ENCODE measurements at regions not wholly inside any gene's neighbourhood (a gene's known extent, or its start where the extent isn't known, plus 50 kb on each side); places are given as distances from the start of the nearest gene placed in this dataset.
"Not testable (repeated sequence)": the region's sequence is repeated elsewhere in the genome, so short reads cannot be mapped to it uniquely, and the experiment has no call there.

DNA sequence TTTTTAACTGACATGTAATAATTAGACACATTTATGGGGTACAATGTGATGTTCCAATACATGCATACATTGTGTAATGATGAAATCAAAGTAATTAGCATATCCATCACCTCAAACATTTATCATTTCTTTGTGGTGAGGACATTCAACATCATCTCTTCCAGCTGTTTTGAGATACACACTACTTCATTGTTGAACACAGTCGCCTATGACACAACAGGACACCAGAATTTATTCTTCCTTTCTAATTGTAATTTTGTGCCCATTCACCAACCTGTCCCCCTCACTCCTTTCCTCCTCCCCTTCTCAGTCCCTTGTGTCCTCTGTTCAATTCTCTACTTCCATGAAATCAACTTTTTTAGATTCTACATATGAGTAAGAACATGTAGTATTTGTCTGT, 113.4 kb upstream of the CBLB start:
- no peak for DNase-seq

DNA sequence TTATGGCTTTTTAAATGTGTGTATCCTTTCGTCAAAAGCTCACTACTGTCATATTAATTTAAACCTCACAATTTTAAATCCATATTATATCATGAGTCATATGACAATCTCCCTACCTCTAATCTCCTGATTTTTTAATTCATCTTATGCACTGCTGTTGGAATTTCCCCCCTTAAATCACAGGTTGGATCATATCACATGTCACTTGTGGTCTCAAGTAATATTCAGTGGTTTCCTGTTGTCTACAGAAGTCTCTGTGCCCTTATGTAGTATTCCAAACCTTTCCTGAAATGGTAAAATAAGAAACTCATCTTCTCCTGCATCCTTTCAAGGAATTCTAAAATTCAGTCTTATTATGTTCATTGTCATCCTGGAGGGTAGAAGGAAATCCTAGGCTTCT, 116.0 kb upstream of the CBLB start:
- DNase-seq = no peak

DNA sequence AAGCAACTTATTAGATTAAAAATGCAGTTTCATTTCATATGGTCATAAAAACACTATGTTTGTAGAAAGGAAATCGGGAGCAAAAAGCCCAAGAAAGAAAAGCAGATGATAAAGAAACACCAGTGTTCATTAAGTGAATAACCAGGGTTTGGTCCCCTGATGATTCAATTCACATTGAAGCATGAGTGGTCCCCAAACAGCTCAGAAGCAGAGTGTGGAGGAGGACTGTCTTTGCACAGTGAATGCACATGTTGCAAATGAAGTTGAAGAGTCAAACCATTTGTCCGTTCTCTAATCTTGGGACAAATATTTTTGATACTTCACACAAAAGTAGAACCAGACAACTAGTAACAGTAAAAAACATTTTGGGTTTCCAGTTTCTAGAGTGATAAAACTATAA, 117.5 kb upstream of the CBLB start:
- not testable (repeated sequence) for DNase-seq

- DNase-seq = no peak
Observed at GRCh38 chr3:105987809-105988208, 119.0 kb upstream of the CBLB start.

DNA sequence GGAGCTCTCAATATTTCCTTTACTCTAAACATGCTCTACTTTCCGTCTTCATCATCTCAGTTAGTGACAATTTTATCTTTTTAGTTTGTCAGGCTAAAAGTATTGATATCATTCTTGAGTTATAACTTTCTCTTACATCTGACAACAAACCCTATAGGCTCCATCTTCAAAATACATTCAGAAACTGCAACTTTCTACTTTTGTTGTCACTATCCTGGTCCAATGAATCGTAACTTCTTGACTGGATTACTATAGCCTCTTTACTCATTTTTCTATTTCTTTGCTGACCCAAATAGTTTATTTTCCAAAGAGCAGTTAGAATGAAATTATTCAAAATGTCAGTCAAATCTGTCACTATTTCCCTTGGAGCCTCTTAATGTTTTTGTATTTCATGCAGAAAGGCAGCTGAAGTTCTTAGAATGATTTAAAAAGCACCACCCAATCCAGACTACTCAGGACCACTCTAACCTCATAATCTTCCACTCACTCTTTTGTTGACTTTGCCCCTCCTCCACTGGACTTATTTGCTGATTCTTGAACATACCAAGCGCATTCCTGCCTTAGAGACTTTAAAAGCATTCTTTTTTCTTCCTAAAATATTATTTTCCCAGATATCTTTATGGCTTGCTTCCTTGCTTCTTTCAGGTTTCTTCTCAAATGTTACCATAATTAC, 119.9 kb upstream of the CBLB start:
- DNase-seq = no peak

DNA sequence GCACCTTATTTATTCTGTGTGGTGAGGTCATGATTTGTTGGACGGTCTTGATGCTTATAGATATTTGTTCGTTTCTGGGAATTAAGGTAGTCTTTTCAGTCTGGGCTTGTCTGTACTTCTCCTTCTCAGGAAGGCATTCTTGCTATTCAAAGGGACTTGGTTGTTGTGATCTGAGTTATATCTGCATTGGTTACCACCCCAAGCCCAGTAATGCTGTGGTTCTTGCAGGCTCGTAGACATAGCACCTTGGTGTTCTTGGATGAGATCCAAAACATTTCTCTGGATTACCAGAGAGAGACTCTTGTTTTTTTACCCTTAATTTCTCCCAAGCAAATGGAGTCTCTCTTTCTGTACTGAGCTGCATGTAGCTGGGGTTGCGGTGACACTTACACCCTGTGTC, 128.0 kb upstream of the CBLB start:
- DNase-seq = no peak

- DNase-seq = no peak
Observed at GRCh38 chr3:105997466-105997799, 128.6 kb upstream of the CBLB start.

- DNase-seq = no peak
Observed at GRCh38 chr3:105997800-105998526, 129.2 kb upstream of the CBLB start.

GRCh38 chr3:105999856-106000255, 131.0 kb upstream of the CBLB start:
- no peak for DNase-seq

DNA sequence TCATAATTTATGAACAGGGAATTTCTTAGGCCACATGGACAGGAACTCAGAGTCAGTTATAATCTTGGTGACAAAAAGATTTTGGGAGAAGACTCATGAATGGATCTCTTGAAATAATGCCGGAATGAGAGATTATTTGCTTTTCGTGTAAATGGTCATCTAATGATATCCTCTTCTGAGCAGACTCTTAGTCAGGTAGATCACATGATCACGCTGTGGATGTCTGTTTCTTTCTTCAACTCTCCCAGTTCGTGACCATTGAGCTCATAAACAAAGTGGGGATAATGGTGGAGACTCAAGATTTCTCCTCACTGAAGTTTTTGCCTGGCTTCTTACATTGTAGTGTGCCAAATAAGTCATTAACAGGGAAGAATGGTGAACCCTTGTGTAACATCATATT, 133.1 kb upstream of the CBLB start:
- no peak for DNase-seq

DNA sequence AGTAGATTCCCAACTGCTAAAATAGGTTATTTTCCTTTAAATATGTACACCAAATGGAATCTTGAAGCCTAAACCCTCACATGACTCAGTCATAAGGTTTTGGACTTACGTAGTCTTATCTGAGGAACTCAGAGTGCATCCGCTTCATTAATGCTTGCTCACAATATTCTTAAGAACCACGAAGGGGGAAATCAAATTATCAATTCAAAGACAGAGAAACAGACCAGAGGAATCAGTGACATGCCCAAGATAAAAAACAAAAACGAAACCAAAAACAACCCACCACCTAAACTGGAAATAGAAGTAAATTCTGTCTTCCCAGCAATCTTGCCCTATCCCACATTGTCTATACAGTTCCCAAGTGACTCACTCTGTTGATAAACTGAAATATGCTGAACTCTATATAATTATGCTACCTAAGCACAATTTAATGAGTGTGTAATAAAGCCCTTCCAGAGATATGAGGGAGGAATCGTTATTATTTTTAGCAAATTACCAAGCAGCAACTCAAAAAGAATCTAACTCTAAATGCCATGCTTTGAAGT, 135.4 kb upstream of the CBLB start:
- no peak for DNase-seq

DNA sequence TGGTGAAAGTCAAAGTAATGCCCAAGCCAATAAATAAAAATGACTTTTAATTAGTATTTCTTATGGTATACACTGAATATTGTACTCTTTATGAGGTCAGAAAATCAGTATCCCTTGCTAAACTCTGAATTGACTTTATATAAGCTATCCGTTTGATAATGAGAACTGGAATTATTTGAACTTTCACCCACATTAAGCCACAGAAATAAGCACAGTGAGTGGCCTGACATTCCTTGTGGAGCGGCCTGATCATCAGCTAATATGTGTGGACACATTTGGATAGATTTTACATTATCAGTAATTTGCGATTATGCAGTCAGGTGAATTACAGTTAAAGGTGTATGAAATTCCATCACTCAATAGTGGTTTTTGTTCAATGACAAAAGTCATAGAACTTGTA, 136.0 kb upstream of the CBLB start:
- DNase-seq = no peak

DNA sequence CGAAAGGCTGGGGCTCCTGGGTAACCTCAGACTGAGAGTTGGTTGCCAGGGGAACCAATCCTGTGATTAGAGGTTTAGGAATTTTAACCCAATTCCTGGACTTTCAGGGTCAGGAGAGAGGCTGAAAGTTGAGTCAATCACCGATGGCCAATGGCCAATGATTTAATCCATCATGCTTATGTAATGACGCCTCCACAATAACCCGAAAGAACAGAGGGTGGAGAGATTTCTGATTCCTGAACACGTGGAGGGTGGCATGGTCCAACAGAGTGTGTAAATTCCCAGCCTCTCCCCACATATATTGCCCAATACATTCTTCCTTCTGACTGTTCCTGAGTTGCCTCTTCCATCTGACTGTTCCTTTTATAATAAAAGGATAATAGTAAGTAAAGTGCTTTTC, 137.2 kb upstream of the CBLB start:
- no peak for DNase-seq

DNA sequence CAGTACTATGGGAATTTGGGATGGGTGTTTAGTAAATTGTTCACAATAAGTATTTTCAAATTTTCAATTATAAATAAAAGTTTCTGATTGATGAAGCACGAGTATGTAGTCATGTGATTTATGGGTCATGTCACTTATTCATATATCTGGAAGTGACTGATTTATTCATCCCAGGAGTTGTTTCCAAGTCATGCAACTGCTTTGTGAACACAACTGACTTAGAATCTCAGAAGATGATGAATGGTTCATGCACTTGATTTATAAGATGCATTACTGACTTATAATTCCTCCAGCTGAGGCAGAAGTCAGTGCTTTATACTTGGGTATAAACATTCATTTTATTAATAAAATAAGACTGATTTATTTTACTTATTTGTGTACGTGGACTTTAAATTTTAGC, 137.8 kb upstream of the CBLB start:
- DNase-seq = no peak

DNA sequence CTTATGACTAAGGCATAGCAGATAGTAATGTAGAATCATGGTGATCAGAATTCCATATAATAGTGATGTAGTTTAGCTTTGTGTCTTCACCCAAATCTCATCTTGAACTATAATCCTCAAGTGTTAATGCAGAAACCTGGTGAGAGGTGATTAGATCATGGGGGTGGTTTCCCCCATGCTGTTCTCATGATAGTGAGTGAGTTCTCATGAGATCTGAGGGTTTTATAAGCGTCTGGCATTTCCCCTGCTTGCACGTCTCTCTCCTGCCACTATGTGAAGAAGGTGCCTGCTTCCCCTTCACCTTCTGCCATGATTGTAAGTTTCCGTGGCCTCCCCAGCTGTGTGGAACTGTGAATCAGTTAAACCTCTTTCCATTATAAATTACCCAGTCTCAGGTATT, 138.7 kb upstream of the CBLB start:
- no peak for DNase-seq

DNA sequence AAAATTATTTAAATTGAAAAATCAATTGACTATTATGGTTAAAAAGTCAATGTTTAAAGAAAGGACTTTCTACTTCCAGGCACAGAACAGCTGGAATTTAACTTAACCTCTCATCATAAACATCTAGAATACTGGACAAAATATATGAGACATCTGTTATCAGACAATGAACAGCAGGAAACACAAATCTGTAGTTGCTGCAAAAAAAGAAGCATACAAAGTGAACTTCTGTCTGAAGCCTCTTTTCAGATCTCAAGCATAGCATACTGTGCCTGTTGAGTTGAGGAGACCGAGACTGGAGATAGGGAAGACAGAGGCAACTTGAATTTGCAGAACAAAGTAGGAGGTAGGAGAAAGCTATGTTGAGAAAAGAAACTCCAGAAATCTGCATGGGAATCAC, 140.0 kb upstream of the CBLB start:
- no peak for DNase-seq

- no peak for DNase-seq
Observed at GRCh38 chr3:106010829-106011228, 142.0 kb upstream of the CBLB start.

GRCh38 chr3:106013971-106014370, 145.2 kb upstream of the CBLB start:
- DNase-seq = no peak

- no peak for DNase-seq
Observed at GRCh38 chr3:106014518-106014917, 145.7 kb upstream of the CBLB start.

- no peak for DNase-seq
Observed at GRCh38 chr3:106014971-106015370, 146.2 kb upstream of the CBLB start.

DNA sequence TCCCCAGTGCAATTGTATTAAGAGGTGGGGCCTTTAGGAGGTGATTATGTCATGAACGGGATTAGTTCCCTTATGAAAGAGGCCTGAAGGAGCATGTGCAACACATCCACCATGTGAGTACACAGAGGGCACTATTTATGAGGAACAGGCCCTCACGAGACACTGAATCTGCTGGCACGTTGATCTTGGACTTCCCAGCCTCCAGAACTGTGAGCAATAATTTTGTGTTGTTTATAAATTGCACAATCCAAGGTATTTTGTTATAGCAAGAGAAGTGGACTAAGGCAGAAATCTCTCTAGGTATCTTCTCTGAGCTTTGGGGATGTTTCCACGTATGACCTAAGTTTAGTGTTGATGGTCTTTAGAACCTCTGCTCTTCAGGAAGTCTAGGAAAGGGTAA, 149.3 kb upstream of the CBLB start:
- DNase-seq = no peak

GRCh38 chr3:106018929-106019550, 150.2 kb upstream of the CBLB start:
- DNase-seq = no peak

- no peak for DNase-seq
Observed at GRCh38 chr3:106022913-106023312, 154.1 kb upstream of the CBLB start.

GRCh38 chr3:106025151-106025722, 156.4 kb upstream of the CBLB start:
- DNase-seq = no peak
